GM19467 (cell line): ENCODE measurements at regions not wholly inside any gene's neighbourhood (a gene's known extent, or its start where the extent isn't known, plus 50 kb on each side); places are given as distances from the start of the nearest gene placed in this dataset.
"Not testable (repeated sequence)": the region's sequence is repeated elsewhere in the genome, so short reads cannot be mapped to it uniquely, and the experiment has no call there.

Experiments used
- ATAC-seq: cut with Tn5 transposase; IDR thresholded peaks from one replicate; pipeline ENCODE4 v1.9.1; 2021; ENCODE audit warnings: mild to moderate bottlenecking, moderate library complexity; ENCODE audit not compliant: unreplicated experiment

DNA sequence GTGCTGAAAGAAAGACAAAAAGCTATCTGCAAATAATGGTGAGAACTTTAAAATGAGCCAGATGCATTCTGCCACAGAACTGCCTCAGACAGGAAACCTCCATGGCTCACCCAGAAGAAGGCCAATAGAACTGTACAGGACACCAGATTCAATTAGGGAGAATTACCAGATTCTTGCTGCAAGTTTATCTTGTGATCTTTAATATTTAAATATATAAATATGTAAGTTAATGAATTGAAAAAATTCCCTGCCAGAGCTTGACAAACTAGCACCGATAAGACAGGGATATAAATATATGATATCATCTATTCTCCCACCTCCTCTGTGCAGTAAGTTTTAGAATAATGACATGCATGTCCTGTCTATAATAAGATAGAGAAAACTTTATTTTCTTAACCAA is 252.8 kb downstream of the PLK2 start:
- ATAC-seq: no peak

GRCh38 chr5:58204966-58205365 is 254.9 kb downstream of the PLK2 start:
- no peak for ATAC-seq

GRCh38 chr5:58202941-58203444 is 256.9 kb downstream of the PLK2 start:
- no peak for ATAC-seq

- ATAC-seq: no peak
Observed at GRCh38 chr5:58201922-58202648, 257.8 kb downstream of the PLK2 start.

GRCh38 chr5:58200451-58200850 is 259.4 kb downstream of the PLK2 start:
- no peak for ATAC-seq

- ATAC-seq: no peak
Observed at GRCh38 chr5:58199087-58199486, 260.8 kb downstream of the PLK2 start.

DNA sequence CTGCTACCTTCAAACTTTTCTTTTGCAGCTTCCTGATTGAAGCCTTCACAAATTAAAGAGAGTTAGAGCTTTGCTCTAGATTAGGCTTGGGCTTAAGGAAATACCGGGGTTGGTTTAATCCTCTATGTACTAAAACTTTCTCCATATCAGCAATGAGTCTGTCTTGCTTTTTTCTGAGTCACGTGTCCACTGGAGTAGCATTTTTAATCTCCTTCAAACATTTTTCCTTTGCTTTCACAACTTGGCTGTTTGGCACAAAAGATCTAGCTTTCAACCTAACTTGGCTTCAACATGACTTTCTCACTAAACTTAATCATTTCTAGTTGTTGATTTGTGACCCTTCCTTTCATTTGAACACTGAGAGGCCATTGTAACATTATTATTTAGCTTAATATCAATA is 261.6 kb downstream of the PLK2 start:
- ATAC-seq: no peak

- ATAC-seq: no peak
Observed at GRCh38 chr5:58197875-58198274, 262.0 kb downstream of the PLK2 start.

- no peak for ATAC-seq
Observed at GRCh38 chr5:58191443-58191842, 268.4 kb downstream of the PLK2 start.

- ATAC-seq: no peak
Observed at GRCh38 chr5:58188262-58188651, 271.6 kb downstream of the PLK2 start.

DNA sequence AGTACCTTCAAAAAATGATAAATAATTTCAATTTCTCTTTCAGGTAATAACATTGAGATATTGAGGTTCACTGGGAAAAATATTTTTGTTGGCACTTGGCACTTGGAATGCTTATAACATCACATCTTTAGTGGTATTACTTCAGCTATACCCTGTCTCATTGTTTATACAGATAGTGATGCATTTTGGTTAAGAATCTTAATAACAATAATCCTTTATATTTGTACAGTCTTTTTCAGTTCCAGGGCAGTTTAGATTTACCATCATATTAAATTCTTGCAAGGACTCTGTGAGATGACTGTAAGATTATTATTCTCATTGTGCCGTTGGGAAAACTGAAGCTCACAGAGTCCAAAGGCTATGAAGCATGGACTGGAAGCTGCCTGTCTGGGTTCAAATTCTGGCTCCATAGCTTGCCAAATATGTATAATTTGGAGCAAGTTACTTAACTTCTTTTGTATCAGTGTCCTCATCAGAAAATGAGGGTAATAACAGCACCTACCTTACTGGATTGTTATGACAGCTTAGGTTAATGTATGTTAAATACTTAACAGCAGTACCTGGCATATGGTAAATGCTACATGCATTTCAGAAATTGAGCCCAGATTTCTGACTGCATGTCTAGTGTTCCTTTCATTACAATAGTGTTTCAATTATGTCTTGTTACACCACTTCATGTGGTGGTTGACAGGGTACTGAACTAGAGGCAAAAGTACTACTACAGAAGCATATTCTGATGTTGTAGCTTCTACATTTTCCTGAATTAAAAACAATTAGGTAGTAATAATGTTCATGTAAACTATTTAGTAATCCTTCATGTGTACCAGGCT is 272.2 kb downstream of the PLK2 start:
- ATAC-seq: no peak

DNA sequence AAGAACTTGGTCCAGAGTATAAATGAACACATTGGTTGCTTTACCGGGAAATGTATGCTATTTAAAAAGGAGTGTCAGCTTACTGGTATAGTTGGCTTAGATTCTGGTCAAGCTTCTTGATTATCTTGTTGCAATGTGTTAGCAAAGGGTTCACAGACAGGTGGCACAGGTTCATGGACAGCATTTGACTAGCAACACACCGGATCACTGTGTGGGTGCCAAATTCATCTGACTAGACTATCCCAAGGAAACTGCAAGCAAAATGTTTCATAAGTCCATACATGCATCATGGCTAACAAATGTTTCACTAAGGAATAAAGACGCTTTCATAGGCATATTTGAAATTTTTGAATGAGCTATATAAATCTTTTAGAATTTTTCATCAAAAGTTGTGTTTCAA is 274.1 kb downstream of the PLK2 start:
- no peak for ATAC-seq

GRCh38 chr5:58185397-58185796 is 274.5 kb downstream of the PLK2 start:
- ATAC-seq: no peak

DNA sequence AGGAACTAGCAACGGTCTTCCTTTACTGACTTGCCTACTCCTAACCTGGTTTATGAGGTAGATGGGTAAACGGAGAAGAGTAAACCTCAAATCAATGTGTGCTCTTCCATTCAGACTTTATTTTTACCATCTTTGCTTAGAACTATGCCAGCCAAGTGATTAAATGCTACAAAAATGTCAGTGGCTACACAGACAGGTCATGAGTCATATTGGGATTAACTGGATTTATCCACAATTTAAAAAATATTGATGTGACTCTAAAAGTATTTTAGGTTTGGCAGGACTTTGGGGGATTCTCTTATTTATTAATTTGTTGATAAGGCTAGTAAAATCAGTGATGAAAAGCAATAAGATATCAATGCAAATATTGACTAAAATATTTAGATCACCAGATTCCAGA is 275.0 kb downstream of the PLK2 start:
- ATAC-seq: no peak

DNA sequence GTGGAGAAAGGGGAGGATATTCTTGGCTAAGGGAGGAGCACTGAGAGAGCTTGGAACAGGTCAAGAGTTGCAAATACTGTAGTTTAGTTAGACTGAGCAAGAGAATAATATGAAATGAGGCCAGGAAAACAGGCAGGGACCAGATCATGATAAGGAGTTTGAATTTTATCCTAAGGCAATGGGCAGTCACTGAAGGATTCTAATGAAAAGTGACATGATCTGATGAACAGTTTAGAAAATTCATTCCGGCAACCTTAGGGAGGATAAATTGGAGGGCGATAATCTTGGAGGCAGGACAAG is 276.1 kb downstream of the PLK2 start:
- no peak for ATAC-seq

DNA sequence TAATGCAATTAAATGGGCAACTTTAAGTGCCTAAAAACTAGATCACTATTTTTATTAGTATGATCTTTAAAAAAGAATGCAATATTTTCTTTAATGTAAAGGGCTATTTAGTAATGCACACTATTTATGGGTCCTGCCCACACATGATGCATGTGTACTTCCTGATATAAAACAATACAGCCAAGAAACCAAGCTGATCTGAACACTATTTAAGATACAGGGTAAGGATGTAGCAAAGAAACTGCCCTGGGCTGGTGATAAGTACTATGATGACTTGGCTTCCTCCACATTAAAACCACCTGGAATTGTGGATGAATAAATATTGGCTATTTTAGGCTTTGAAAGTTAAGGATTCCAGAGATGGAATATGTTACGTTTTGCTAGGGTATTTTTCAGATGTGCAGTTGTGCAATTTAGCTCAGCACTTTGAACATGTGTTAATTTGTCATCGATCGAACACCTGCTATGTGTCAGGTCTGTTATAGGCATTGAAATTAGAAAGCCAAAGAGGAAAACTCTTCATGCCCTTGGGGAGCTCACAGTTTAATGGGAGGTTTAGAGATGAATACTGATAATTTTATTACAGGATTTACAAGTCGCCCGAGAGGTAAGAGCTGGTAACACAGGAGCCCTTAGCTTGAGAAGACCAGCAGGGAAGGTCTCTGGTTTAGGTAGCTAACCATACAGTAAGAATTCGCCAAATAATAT is 276.7 kb downstream of the PLK2 start:
- ATAC-seq: no peak

DNA sequence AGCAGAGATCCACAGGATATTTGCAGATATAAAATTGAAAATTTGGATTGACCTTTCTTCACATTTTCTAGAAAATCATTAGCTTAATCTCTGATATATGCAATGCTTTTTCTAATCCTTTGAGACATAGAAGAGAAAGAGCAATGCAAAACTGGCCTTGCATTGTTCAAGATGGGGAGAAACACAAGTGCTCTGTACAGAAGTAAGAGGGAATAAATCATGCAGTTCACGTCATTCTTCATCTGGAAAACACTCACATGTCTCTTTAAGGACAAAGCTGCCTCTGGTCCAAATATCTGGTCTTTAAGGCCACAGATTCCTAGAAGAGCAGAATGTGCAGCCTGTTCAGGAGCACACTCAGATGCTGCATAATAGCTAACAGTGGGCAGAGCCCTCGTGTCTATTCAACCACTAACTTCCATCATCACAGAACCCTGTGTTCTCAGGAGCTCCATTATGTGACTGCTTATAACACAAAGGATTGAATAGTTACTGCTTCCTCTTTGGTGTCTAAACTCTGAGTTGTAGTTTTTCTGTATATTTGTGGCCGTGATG is 277.5 kb downstream of the PLK2 start:
- no peak for ATAC-seq

DNA sequence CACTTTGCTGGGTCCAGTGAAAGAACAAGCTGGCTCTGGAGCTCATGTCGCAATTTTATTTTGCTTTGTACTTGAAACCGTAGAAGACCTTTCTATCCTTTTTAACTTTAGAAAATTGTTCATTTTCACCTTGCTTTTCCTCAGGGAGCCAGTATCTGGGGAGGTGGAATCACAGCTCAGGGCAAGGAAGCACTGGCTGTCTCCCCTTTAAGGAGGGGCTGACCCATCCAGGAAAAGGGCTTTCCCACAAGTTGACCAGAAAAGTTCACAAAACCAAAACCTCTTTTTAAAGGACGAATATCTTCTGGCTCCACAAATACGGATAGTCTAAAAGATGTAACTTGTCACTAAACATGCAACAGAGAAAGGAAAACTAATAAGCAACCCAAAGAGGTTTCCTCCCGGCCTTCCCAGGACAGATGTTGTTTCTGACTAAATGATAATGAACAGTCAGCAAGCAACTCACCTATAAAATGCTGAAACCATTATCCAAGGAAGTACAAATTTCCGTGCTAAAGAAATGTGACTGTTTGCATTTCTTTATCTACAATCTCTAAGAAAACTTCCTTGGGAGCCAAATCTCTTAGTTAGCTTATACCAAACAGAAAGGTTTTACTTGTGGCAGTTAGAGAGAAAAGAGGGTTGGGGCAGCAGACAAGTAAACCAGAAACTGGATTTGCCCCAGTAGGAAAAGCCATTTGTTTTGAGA is 278.2 kb downstream of the PLK2 start:
- no peak for ATAC-seq

GRCh38 chr5:58172946-58173345 is 286.9 kb downstream of the PLK2 start:
- no peak for ATAC-seq

DNA sequence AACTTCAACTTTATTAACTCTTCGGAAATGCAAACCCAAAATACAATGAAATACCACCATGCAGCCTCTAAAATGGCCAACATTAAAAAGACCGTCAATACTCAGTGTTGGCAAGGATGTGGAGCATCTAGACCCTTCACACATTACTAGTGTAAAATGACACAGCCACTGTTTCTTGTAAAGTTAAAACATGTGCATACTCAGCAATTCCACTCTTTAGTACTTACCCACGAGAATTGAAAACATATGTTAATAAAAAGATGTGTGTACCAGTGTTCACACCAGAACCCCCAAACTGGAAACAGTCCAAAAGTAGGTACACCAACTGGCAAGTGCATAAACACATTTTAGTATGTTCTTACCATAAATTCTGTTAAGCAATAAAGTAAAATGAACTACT is 294.7 kb downstream of the PLK2 start:
- no peak for ATAC-seq

GRCh38 chr5:58161889-58162288 is 298.0 kb downstream of the PLK2 start:
- ATAC-seq: not testable (repeated sequence)
